ENCODE measurements at regions not wholly inside any gene's neighbourhood (a gene's known extent, or its start where the extent isn't known, plus 50 kb on each side); places are given as distances from the start of the nearest gene placed in this dataset.

DNA sequence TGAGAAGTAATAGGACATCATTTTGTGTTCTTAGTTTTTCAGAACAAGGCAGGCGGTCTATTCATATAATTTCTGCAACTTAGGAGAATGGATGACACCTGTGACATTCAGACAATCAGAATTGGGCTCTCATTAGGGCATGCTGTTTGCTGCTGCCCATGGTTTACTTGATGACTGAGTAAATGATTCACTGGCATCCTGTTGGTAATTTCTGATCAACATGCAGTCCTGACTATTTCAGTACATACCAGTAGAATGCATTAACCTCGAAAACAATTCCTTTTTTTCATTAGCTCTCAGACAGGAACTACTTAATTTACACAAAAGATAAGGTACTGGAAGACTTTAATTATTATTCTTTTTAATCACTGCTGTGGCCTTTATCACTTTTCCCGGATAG, 641.6 kb downstream of the NSUN3 start:
- Histone ChIP-seq H3K4me3 (no peak overlapping the region), H3K27me3 (no peaks in the 10 kb centered on the region), H3K36me3 (no peaks in the 10 kb centered on the region), H3K4me1 (no peaks in the 10 kb centered on the region), H3K9me3 (peaks cover 0 to 24% (median 0%) of the 10 kb centered on the region in 11 donors), H3K27ac (no peak overlapping the region)
- WGBS, 2 donors: 62 to 81% methylated on average over 3 of the region's 3 CpGs
- intact Hi-C loops (cut with DNase I): no loop called here
- no peak for DNase-seq
- ATAC-seq: no peak
- TF ChIP-seq, protein P1, sequence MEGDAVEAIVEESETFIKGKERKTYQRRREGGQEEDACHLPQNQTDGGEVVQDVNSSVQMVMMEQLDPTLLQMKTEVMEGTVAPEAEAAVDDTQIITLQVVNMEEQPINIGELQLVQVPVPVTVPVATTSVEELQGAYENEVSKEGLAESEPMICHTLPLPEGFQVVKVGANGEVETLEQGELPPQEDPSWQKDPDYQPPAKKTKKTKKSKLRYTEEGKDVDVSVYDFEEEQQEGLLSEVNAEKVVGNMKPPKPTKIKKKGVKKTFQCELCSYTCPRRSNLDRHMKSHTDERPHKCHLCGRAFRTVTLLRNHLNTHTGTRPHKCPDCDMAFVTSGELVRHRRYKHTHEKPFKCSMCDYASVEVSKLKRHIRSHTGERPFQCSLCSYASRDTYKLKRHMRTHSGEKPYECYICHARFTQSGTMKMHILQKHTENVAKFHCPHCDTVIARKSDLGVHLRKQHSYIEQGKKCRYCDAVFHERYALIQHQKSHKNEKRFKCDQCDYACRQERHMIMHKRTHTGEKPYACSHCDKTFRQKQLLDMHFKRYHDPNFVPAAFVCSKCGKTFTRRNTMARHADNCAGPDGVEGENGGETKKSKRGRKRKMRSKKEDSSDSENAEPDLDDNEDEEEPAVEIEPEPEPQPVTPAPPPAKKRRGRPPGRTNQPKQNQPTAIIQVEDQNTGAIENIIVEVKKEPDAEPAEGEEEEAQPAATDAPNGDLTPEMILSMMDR (IDR thresholded peaks at IDR 0.05): no peak

DNA sequence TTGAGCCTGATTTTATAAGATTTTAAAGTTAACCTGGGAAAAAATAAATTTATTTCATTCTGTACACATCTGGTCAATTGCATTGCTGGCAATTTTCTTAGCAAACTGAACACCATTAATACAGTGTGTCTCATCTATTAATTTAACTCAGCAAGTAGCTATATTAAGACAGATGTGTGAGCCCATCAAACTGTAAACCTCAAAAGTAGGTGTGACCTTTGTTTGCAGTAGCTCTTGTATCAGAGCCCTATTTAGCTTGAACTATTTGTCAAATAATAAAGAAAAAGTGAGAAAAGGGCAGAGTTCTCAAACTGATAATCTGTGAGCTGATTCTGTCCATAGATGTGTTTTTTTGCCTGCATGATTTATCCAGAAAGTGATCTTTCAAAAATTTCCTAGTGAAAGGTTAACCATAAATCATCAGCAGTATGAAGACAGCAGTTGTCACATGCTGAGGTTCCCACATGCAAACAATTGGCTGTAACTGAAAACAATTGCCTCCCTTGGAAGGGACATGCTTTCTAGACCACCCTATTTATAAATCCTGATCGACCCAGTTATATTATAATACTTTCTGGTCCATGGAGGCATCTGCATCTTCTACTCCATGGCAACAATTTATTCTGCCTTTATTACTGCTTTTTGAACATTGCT, 646.5 kb downstream of the NSUN3 start:
- TF ChIP-seq, protein P1 (IDR thresholded peaks at IDR 0.05): no peak
- no peaks in the 10 kb centered on the region for H3K27me3 ChIP-seq
- intact Hi-C loops (cut with DNase I): no loop called here
- no peak overlapping the region for H3K27ac ChIP-seq
- peaks cover 0 to 19% (median 0%) of the 10 kb centered on the region in 11 donors for H3K9me3 ChIP-seq
- DNase-seq (no peak), ATAC-seq (no peak)
- H3K4me1 ChIP-seq: no peaks in the 10 kb centered on the region
- H3K36me3 ChIP-seq: no peaks in the 10 kb centered on the region
- no peak overlapping the region for H3K4me3 ChIP-seq
- 62% methylated on average over 1 of the region's 1 CpG for WGBS, 2 donors

DNA sequence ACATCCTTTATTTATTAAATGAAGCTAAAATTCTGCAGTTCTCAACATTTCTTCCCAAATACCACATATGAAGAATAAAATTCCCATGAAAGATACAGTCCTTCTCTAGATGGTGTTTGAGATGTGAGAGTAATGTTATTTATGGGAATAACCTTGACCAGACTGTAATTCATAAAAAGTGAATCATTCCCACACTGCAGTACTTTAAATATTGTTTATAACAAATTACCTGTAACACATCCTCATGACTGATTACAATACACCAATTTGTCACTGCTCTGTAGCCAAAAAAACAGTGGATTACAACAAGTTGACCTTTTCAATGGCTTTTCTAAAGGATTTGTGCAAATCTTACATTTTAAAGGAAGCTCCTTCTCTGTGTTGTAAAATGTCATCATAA, 651.3 kb downstream of the NSUN3 start:
- intact Hi-C loops (cut with DNase I): loop anchor here in 3 of 10 donors (10.0 kb wide), 1 partner anchor 379 kb away; no protein-coding TSS in a partner anchor
- Histone ChIP-seq H3K27me3 (no peaks in the 10 kb centered on the region), H3K4me3 (no peak overlapping the region), H3K9me3 (peaks cover 0 to 4% (median 0%) of the 10 kb centered on the region in 11 donors), H3K36me3 (no peaks in the 10 kb centered on the region), H3K4me1 (no peaks in the 10 kb centered on the region), H3K27ac (no peak overlapping the region)
- ATAC-seq (no peak), DNase-seq (no peak)
- TF ChIP-seq, protein P1 (IDR thresholded peaks at IDR 0.05): no peak

DNA sequence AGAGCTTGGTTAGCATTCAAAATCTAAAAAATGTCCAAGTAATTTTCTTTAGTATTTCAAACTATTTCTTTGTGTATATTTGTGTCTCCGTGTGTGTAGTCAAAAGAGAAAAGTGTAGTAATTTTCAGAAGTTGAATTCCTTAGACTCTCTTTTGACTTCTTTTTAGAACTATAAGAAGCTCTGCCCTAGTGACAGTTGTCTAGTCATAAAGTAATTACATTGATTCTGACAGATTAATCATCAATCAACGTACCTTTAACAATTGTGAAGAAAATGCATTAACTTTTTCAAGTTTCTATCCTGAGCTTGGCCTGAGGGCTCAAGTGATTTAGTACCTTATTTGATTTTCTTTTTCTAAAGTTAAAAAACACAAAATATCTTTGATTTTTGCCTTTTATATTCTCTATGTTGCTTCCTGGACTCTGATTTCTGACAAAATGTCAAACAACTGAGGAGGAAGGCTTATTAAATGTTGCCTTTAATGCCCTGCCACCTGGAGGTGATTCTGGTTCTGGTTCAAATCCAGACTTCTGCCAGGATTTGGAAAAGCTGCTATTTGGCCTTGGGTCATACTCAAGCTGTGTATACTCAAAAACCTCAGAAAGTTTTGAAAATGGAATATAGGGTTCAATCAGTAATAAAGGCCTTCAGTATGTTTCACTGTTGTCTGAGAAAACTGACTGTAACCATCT, 653.6 kb downstream of the NSUN3 start:
- 83% methylated on average over 2 of the region's 2 CpGs for WGBS, 2 donors
- no peak overlapping the region for H3K4me3 ChIP-seq
- no peak for DNase-seq
- H3K27ac ChIP-seq: no peak overlapping the region
- intact Hi-C loops (cut with DNase I): loop anchor here in 4 of 10 donors (5.0 to 10.0 kb wide), 2 partner anchors 379 to 382 kb away; no protein-coding TSS in a partner anchor
- TF ChIP-seq, protein P1 (IDR thresholded peaks at IDR 0.05): peak in 6 of 9 donors; percentile 14 to 26 (median 18)
- ATAC-seq: no peak
- no peaks in the 10 kb centered on the region for H3K36me3 ChIP-seq
- H3K4me1 ChIP-seq: no peaks in the 10 kb centered on the region
- peaks cover 0 to 4% (median 0%) of the 10 kb centered on the region in 11 donors for H3K9me3 ChIP-seq
- no peaks in the 10 kb centered on the region for H3K27me3 ChIP-seq

Measured in heart right ventricle (tissue), 16 donors.